HG02763 (cell line): ENCODE measurements at regions not wholly inside any gene's neighbourhood (a gene's known extent, or its start where the extent isn't known, plus 50 kb on each side); places are given as distances from the start of the nearest gene placed in this dataset.

ENCODE experiments used
- ATAC-seq: cut with Tn5 transposase; IDR thresholded peaks from one replicate; pipeline ENCODE4 v1.9.1; 2021; ENCODE audit warnings: mild to moderate bottlenecking, moderate library complexity; ENCODE audit not compliant: unreplicated experiment

- no peak for ATAC-seq
Observed at GRCh38 chr1:222114536-222115156, 372.8 kb upstream of the DUSP10 start.

- ATAC-seq, result no peak
Observed at GRCh38 chr1:222109836-222110235, 367.9 kb upstream of the DUSP10 start.

- no peak for ATAC-seq
Observed at GRCh38 chr1:222107975-222108374, 366.1 kb upstream of the DUSP10 start.

- no peak for ATAC-seq
Observed at GRCh38 chr1:222107267-222107666, 365.4 kb upstream of the DUSP10 start.

DNA sequence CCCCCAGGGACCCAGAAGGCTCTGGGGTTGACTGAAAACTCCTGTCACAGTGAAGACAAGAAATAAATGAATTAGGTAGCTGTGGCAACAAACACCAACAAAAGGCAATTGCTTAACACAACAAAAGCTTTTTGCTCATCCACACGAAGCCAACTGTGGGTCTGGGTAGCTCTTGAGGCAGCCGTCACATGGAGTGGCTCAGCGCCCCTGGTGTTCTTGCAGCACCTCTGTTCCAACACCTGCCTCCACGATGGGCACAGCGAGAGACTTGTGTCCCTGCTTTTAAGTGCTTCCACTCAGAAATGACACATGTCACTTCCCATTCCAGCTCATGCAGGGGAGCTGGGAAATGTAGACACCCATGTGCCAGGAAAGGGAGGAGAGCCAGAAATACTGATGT, 364.5 kb upstream of the DUSP10 start:
- no peak for ATAC-seq

DNA sequence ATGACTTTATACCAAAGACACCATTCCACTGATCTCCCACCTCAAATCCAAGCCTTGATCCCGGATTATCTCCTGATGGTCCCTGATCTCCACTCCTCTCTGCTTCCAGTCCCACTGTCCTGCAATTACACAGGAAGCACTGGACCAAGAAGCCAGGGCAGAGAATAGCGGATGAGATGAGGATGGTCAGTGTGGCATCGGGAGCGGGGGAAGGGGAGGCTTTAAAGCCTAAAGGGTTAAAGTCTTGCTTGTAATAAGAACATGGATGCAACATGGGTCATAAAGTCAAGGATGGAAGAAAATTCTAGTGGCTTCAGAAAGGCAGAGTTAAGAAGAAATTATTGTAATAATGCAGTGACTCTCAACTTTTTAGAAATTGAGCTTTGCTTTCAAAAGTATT, 364.0 kb upstream of the DUSP10 start:
- ATAC-seq, result no peak

GRCh38 chr1:222105393-222105737, 363.5 kb upstream of the DUSP10 start:
- no peak for ATAC-seq

- ATAC-seq, result no peak
Observed at GRCh38 chr1:222104694-222105392, 363.0 kb upstream of the DUSP10 start.

- no peak for ATAC-seq
Observed at GRCh38 chr1:222104097-222104496, 362.2 kb upstream of the DUSP10 start.

DNA sequence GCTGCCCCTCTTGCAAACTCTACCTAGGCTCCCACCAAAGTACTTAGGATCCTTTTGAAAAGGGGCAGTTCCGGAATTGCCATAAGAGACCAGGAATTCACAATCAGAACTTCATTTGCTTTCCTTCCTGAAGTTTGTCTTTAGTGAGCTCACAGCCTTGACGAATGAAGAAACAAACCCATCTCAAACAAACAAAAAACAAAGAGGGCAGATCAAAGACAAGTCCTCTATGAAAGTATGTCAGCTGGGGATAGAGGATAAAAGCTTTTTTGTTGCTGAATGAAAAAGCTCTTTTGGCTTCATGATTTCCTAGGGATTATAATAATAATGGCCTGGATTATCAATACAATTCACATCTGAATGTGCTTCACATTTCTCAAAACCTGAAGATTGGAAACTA, 357.9 kb upstream of the DUSP10 start:
- ATAC-seq, result no peak

- ATAC-seq, result no peak
Observed at GRCh38 chr1:222098404-222098803, 356.5 kb upstream of the DUSP10 start.

DNA sequence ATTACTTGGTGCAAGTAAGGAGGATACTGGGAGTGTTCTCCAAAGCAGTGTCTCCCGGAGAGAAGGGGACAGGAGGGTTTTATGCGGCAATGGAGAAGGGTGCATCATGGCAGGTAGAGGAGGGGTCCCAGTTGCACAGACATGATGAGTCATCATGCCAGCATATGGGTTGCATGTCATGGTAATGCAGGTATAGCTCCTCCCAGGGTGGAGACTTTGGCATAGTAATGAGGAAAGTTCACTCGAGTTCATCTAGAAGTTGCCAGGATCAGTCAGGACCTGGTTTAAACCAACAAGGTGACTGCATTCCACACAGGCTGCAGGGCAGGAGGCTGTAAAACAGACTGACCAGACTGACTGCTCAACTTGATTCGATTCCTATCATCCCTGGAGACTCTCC, 355.7 kb upstream of the DUSP10 start:
- no peak for ATAC-seq

- no peak for ATAC-seq
Observed at GRCh38 chr1:222096883-222097282, 355.0 kb upstream of the DUSP10 start.

GRCh38 chr1:222096476-222096772, 354.5 kb upstream of the DUSP10 start:
- no peak for ATAC-seq

- peak; percentile 63 for ATAC-seq
Observed at GRCh38 chr1:222095606-222096475, 354.0 kb upstream of the DUSP10 start.

GRCh38 chr1:222093518-222093917, 351.6 kb upstream of the DUSP10 start:
- ATAC-seq, result no peak

- no peak for ATAC-seq
Observed at GRCh38 chr1:222090103-222090502, 348.2 kb upstream of the DUSP10 start.

DNA sequence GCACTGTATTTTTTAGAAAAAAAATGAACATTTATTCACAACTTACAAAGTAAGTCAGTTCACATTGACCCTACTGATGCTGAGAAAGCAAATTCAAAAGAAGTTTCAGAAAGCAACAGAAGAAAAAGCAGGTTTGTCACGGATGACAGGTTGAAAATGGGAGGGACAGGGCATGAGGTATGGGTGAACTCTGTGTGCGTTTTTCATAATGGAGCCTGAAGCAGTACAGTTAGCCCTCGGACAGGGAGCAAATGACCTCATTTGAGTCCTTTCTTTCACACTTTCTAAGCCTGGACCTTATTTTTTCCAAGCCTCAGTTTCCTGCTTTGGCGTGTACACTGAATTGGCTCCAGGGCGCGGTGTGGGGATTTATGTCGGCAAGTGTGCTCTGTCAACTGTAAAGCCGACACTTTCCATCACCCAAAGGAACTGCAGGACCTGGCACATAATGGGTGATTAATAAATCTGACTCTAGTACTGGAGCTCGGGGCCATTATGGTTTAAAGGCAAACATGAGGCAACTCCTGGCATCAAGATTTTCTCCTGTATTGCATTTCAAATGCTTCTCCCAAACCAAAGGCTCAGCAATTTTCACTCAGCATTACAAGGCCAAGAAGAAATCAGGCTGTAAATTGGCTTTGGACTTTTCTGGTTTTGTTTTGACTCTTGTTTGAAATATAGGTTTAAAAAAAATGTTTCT, 345.5 kb upstream of the DUSP10 start:
- ATAC-seq, result no peak

DNA sequence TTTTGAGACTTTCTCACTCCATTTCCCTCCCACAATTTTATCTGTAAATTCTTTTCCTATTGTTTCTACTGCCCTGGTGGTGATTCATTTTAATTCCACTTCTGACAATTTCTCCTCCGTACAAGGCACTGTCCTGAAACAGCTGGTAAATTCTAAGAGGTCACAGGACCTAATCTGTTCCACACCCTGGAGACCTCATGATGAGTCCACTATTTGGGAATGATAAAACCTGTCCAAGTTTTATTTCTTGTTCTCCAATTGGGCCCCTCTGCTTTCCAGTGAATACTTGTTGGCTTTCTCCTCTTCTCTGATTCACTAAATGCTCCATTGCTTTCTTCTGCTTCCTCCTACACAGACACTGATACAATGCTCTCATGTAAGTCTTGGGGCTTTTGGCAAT, 343.1 kb upstream of the DUSP10 start:
- ATAC-seq, result no peak

DNA sequence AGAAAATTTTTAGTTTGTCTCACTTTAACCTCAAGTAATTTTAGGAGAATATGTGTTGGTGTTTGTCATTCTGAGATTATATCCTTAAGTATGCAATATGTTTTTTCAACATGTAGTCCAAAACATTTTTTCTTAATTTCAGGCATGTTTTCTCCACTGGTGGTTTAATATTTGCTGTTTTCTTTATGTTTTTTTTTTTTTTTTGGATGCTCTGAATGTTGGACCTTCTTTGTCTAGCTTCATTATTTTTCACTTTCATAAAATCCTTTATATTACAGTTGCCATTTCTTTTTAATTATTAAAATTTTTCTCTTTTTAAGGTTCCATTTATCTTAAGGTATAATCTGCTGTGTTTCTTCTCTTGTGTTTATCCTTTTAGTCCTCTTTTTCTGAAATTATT, 342.2 kb upstream of the DUSP10 start:
- ATAC-seq, result no peak

DNA sequence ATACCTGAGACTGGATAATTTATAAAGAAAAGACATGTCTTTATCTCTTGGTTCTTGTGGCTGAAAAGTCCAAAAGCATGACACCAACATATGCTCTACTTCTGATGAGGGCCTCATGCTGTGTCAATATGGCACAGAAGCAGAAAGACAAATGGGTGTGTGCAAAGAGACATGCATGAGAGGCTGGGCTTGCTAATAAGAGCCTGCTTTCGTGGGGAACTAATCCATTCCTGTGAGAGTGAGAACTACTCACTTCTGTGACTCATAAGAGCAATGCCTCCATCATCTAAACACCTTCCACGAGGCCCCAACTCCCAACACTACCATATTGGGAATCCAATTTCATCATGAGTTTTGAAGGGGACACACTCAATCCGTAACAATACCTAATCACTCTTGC, 340.0 kb upstream of the DUSP10 start:
- ATAC-seq, result no peak

DNA sequence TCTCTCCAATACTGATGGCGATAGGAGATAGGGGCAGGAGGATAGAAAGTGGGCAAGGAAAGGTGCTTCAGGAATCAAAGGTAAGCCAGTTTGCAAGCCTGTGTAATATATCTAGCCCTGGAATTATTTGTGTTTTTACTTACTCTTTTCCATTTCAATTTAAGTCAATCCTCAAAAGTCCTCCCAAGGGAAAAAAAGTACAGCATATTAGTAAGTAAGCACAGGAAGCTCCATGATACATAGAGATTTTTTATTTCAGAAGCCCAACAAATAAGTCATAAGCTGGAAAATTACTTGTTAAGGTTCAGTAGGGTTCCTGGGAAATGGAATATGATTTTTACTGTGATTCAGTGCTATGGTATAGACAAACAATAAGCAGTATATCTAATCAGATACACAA, 337.7 kb upstream of the DUSP10 start:
- ATAC-seq, result no peak
